ENCODE measurements at regions not wholly inside any gene's neighbourhood (a gene's known extent, or its start where the extent isn't known, plus 50 kb on each side); places are given as distances from the start of the nearest gene placed in this dataset.

DNA sequence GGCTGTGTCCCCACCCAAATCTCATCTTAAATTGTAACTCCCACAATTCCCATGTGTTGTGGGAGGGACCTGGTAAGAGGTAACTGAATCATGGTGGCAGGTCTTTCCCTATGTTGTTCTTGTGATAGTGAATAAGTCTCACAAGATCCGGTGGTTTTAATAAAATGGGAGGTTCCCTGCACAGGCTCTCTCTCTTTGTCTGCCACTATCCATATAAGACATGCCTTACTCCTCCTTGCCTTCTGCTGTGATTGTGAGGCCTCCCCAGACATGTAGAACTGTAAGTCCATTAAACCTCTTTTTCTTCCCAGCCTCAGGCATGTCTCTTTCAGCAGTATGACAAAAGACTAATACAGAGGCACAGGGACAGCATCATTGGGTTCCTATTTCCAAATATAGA, 381.2 kb downstream of the SFMBT2 start:
- DNase-seq, result no peak
- no CpG with 5 or more reads among the region's 1 CpG for WGBS (ENCODE audit: insufficient coverage, low lambda C conversion rate)
- Histone ChIP-seq H3K36me3 (ENCODE audit: control insufficient read depth, insufficient read depth, low read length) (no peaks in the 10 kb centered on the region), H3K27ac (ENCODE audit: low read length) (no peak overlapping the region), H3K9me3 (ENCODE audit: control insufficient read depth, low read depth, low read length) (no peaks in the 10 kb centered on the region), H3K4me1 (ENCODE audit: control insufficient read depth, insufficient read depth, low read length) (no peaks in the 10 kb centered on the region), H3K4me3 (ENCODE audit: low read length) (no peak overlapping the region), H3K27me3 (ENCODE audit: control insufficient read depth, insufficient read depth, low read length) (no peaks in the 10 kb centered on the region)

DNA sequence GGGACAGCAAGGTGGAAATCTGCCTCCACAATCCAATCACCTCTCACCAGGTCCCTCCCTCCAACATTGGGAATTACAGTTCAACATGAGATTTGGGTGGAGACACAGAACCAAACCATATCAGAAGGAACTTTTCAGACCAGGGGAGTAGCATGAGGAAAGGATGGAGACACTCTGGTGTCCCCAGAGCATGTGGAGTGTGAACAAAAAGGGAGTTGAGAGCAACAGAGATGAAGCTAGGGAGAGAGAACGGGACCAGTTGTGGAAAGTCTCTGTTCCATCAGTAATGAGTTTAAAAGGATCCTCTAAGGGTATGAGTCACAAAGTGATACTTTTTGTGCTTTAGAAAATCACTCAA, 382.0 kb downstream of the SFMBT2 start:
- Histone ChIP-seq H3K4me1 (ENCODE audit: control insufficient read depth, insufficient read depth, low read length) (no peaks in the 10 kb centered on the region), H3K27me3 (ENCODE audit: control insufficient read depth, insufficient read depth, low read length) (no peaks in the 10 kb centered on the region), H3K27ac (ENCODE audit: low read length) (no peak overlapping the region), H3K4me3 (ENCODE audit: low read length) (no peak overlapping the region), H3K36me3 (ENCODE audit: control insufficient read depth, insufficient read depth, low read length) (no peaks in the 10 kb centered on the region), H3K9me3 (ENCODE audit: control insufficient read depth, low read depth, low read length) (no peaks in the 10 kb centered on the region)
- no CpG with 5 or more reads among the region's 1 CpG for WGBS (ENCODE audit: insufficient coverage, low lambda C conversion rate)
- DNase-seq, result no peak

DNA sequence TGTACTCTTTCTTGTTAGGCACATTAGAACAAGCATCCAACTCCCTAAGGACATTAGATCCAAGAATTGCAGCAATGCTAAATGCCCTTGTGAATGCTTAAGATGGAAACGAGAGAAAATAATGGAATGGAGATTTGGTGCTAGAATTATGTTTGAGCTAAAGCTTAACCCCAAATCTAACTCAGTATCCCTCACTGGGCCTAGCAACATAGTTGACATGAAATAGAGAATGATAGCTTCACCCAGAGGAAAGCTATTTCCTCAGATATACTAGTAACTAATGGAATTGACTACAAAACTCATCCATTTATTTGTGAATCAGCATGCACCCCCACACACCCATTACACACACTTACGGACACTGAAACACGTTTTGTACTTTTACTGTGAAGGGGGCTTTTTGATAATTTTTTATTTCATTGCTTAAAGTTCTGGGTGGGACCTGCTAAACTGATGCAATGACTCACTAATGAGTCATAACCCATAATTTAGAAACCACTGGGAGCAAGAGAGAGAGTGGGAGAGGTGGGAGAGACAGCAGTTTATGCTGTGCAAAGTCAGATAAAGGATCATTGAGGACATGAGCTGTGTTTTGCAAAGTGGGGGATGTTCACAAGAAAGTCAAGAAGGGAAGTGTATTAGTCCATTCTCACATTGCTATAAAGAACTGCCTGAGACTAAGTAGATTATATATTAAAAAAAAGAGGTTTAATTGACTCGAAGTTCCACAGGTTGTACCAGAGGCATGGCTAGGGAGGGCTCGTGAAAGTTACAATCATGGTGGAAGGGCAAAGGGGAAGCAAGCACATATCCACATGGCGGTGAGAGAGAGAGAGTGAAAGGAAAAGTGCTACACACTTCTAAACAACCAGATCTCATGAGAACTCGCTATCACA, 382.7 kb downstream of the SFMBT2 start:
- Histone ChIP-seq H3K9me3 (ENCODE audit: control insufficient read depth, low read depth, low read length) (no peaks in the 10 kb centered on the region), H3K27me3 (ENCODE audit: control insufficient read depth, insufficient read depth, low read length) (no peaks in the 10 kb centered on the region), H3K4me1 (ENCODE audit: control insufficient read depth, insufficient read depth, low read length) (no peaks in the 10 kb centered on the region), H3K4me3 (ENCODE audit: low read length) (no peak overlapping the region), H3K36me3 (ENCODE audit: control insufficient read depth, insufficient read depth, low read length) (no peaks in the 10 kb centered on the region), H3K27ac (ENCODE audit: low read length) (no peak overlapping the region)
- no peak for DNase-seq
- WGBS (ENCODE audit: insufficient coverage, low lambda C conversion rate), result no CpG with 5 or more reads among the region's 7 CpGs

DNA sequence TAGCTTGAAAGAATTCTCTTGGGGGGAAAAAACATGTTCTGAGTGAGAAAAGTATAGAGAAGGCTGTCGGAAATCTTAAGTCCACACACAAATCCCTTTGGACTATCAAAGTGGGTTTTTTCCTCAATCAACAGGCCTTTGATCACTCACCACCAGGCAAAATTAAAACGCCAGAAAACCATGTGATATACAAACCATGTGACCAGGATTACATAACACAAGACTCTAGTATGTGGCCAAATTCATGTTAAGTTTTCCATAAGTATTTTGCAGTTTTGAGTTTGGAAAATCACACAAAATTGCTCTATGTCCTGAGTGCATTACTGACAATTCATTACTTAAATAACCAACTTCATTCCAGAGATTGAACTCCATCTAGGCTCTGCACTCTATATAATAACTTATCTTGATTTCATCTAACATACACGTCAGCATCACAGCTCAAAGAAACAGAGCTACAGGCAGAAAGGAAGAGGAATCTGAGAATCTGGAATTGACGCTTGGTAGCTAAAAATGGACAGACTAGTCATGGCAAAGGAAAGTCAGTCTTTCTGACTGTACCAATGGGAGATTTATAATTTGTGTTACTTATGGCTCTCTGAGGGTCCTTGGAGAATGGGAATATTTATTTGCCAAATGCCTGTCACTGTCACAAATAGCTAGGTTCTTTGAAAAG, 383.5 kb downstream of the SFMBT2 start:
- Histone ChIP-seq H3K27me3 (ENCODE audit: control insufficient read depth, insufficient read depth, low read length) (no peaks in the 10 kb centered on the region), H3K9me3 (ENCODE audit: control insufficient read depth, low read depth, low read length) (no peaks in the 10 kb centered on the region), H3K4me3 (ENCODE audit: low read length) (no peak overlapping the region), H3K36me3 (ENCODE audit: control insufficient read depth, insufficient read depth, low read length) (no peaks in the 10 kb centered on the region), H3K27ac (ENCODE audit: low read length) (no peak overlapping the region), H3K4me1 (ENCODE audit: control insufficient read depth, insufficient read depth, low read length) (no peaks in the 10 kb centered on the region)
- 60% methylated on average over 1 of the region's 4 CpGs for WGBS (ENCODE audit: insufficient coverage, low lambda C conversion rate)
- no peak for DNase-seq

DNA sequence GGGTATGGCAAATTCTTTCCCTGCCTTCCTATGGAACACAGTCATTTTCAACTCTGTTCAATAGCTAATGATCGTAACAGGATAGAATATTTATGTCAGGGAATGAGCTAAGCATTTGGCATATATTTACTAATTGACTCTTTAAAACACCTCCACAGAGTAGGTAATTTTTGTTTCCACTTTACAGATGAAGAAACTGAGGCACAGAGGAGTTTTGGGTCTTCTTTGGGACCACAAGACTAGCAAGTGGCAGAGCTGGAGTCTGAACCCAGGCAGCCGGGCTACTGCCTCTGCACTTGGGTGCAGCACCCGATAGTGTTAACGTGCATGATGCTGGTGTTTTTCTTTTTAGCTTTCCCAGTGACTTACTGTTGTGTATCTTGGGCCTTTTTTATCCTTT, 384.0 kb downstream of the SFMBT2 start:
- Histone ChIP-seq H3K27me3 (ENCODE audit: control insufficient read depth, insufficient read depth, low read length) (no peaks in the 10 kb centered on the region), H3K36me3 (ENCODE audit: control insufficient read depth, insufficient read depth, low read length) (no peaks in the 10 kb centered on the region), H3K27ac (ENCODE audit: low read length) (no peak overlapping the region), H3K4me3 (ENCODE audit: low read length) (no peak overlapping the region), H3K9me3 (ENCODE audit: control insufficient read depth, low read depth, low read length) (no peaks in the 10 kb centered on the region), H3K4me1 (ENCODE audit: control insufficient read depth, insufficient read depth, low read length) (no peaks in the 10 kb centered on the region)
- whole genome bisulfite sequencing (ENCODE audit: insufficient coverage, low lambda C conversion rate), result no CpG with 5 or more reads among the region's 4 CpGs
- no peak for DNase-seq

DNA sequence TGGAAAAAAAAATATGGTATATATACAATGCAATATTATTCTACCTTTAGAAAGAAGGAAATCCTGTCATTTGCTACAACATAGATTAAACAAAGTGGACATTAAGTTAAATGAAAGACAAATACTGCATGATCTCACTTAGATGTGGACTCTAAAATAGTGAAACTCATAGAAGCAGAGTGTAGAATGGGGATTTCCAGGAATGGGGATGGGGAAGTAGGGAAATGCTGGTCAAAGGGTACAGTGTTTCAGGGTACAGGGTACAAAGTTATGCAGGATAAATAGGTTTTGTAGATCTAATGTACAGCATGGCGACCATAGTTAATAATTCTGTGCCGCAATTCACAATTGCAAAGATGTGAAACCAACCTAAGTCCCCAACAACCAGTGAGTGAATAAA, 385.5 kb downstream of the SFMBT2 start:
- DNase-seq, result no peak
- no peak overlapping the region for H3K4me3 ChIP-seq (ENCODE audit: low read length)
- no peaks in the 10 kb centered on the region for H3K4me1 ChIP-seq (ENCODE audit: control insufficient read depth, insufficient read depth, low read length)
- 100% methylated on average over 1 of the region's 2 CpGs for WGBS (ENCODE audit: insufficient coverage, low lambda C conversion rate)
- H3K9me3 ChIP-seq (ENCODE audit: control insufficient read depth, low read depth, low read length), result no peaks in the 10 kb centered on the region
- H3K27me3 ChIP-seq (ENCODE audit: control insufficient read depth, insufficient read depth, low read length), result no peaks in the 10 kb centered on the region
- H3K36me3 ChIP-seq (ENCODE audit: control insufficient read depth, insufficient read depth, low read length), result no peaks in the 10 kb centered on the region
- no peak overlapping the region for H3K27ac ChIP-seq (ENCODE audit: low read length)

DNA sequence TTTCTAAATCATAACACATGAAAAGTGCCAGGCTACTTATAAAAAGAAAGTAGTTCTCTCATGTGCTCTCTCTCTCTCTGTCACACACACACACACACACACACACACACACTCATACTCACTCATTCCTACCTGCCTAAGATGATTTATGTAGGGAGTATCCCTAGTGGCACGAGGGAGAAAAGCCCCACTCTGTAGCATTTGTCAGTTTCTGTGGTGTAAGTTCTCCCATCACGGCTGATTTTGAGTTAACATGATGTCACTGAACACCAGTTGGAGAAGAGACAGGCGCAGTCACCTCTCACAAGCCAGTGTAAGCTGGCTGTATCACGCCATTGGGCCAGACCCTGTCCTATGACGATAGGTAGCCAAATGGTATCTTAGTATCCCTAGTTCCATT, 395.4 kb downstream of the SFMBT2 start:
- Histone ChIP-seq H3K4me3 (ENCODE audit: low read length) (no peak overlapping the region), H3K27ac (ENCODE audit: low read length) (no peak overlapping the region), H3K9me3 (ENCODE audit: control insufficient read depth, low read depth, low read length) (peaks cover 2% of the 10 kb centered on the region), H3K4me1 (ENCODE audit: control insufficient read depth, insufficient read depth, low read length) (no peaks in the 10 kb centered on the region), H3K36me3 (ENCODE audit: control insufficient read depth, insufficient read depth, low read length) (no peaks in the 10 kb centered on the region), H3K27me3 (ENCODE audit: control insufficient read depth, insufficient read depth, low read length) (no peaks in the 10 kb centered on the region)
- WGBS (ENCODE audit: insufficient coverage, low lambda C conversion rate), result 60% methylated on average over 1 of the region's 5 CpGs
- no peak for DNase-seq

DNA sequence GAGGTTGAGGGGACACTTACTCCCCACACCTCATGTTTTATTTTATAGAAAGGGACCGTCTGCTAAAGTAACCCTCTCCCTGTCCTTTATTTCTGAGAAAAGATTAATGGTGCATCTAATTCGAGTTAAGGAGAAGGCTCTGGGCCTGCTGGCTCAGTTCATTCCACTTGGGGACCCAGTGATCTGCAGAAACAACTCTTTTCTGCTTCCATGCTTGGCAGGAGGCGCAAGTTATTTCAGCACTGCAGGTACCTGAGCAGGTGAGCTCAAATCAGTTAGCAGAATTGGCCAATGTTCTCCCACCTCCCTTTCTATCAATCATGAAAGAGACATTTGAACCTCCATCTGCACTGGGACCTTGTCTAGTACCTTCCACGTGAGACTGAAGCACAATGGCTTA, 396.1 kb downstream of the SFMBT2 start:
- Histone ChIP-seq H3K27ac (ENCODE audit: low read length) (no peak overlapping the region), H3K9me3 (ENCODE audit: control insufficient read depth, low read depth, low read length) (peaks cover 2% of the 10 kb centered on the region), H3K4me1 (ENCODE audit: control insufficient read depth, insufficient read depth, low read length) (no peaks in the 10 kb centered on the region), H3K27me3 (ENCODE audit: control insufficient read depth, insufficient read depth, low read length) (no peaks in the 10 kb centered on the region), H3K4me3 (ENCODE audit: low read length) (no peak overlapping the region), H3K36me3 (ENCODE audit: control insufficient read depth, insufficient read depth, low read length) (no peaks in the 10 kb centered on the region)
- no peak for DNase-seq
- WGBS (ENCODE audit: insufficient coverage, low lambda C conversion rate), result 67% methylated on average over 2 of the region's 4 CpGs

DNA sequence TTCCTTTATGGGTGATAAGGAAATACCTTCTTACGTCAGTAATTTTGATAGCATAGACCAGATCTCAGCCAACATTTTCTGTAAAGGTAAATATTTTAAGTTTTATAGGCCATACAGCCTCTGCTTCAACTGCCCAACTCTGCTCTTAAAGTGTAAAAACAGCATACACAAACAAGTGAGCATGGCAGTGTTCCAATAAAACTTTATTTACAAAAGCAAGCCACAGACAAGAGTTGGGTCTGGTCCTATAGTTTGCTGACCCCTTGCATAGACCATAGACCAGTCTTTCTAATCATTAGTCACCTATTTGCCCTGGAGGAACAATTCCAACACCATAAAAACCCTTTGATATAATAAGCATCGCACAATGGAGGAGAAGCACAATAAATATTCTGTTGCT, 398.8 kb downstream of the SFMBT2 start:
- Histone ChIP-seq H3K9me3 (ENCODE audit: control insufficient read depth, low read depth, low read length) (no peaks in the 10 kb centered on the region), H3K4me3 (ENCODE audit: low read length) (no peak overlapping the region), H3K36me3 (ENCODE audit: control insufficient read depth, insufficient read depth, low read length) (no peaks in the 10 kb centered on the region), H3K27ac (ENCODE audit: low read length) (no peak overlapping the region), H3K4me1 (ENCODE audit: control insufficient read depth, insufficient read depth, low read length) (no peaks in the 10 kb centered on the region), H3K27me3 (ENCODE audit: control insufficient read depth, insufficient read depth, low read length) (no peaks in the 10 kb centered on the region)
- WGBS (ENCODE audit: insufficient coverage, low lambda C conversion rate), result 83% methylated on average over 1 of the region's 2 CpGs
- DNase-seq, result no peak

DNA sequence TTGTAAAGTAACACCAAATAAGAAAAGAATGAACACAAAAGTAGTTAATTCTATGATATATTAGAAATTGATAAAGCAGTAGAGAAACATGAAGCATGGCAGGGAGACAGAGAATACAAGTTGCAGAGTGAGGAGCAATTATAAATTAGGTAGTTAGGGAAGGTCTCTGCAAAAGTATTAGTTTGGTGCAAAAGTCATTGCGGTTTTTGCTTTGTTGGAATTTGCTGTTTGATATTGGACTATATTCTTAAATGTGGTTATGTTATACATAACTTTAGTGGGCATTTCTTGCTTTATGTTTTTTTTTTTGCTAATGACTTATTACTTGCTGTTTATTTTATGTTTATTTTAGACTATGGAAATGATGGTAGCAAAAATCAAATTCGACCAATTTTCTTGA, 402.2 kb downstream of the SFMBT2 start:
- no peak overlapping the region for H3K27ac ChIP-seq (ENCODE audit: low read length)
- DNase-seq, result no peak
- H3K9me3 ChIP-seq (ENCODE audit: control insufficient read depth, low read depth, low read length), result no peaks in the 10 kb centered on the region
- H3K36me3 ChIP-seq (ENCODE audit: control insufficient read depth, insufficient read depth, low read length), result no peaks in the 10 kb centered on the region
- no peaks in the 10 kb centered on the region for H3K27me3 ChIP-seq (ENCODE audit: control insufficient read depth, insufficient read depth, low read length)
- WGBS (ENCODE audit: insufficient coverage, low lambda C conversion rate), result no CpG with 5 or more reads among the region's 2 CpGs
- H3K4me1 ChIP-seq (ENCODE audit: control insufficient read depth, insufficient read depth, low read length), result no peaks in the 10 kb centered on the region
- no peak overlapping the region for H3K4me3 ChIP-seq (ENCODE audit: low read length)
